OCI-M1 (cell line): ENCODE measurements at regions not wholly inside any gene's neighbourhood (a gene's known extent, or its start where the extent isn't known, plus 50 kb on each side); places are given as distances from the start of the nearest gene placed in this dataset.
"Not testable (repeated sequence)": the region's sequence is repeated elsewhere in the genome, so short reads cannot be mapped to it uniquely, and the experiment has no call there.

Experiments
- DNase-seq: peaks from one replicate; lab custom pipeline; 2025; lab: John Stamatoyannopoulos, UW

- not testable (repeated sequence) for DNase-seq
These were observed 640.3 kb downstream of the EPHA3 start for GRCh38 chr3:89747541-89748278.

DNA sequence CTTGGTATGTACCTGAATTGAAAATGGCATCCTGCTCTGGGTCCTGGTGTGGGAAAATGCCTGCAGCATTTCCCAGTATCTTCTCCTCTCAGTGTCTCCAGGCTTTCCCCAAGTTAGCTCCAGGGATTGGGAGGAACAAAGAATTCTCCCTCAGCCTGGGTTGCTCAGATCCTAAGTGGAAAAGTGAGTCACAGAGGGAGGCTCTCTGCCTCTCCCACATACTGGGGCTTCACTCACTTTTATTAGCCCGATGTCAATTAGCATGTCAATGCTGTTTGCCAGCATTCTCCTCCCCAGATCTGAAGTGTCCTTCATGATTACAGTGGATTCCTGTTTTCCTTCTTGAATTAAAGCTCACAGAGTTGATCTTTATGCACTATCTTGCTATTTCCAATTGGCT, 655.0 kb downstream of the EPHA3 start:
- no peak for DNase-seq

- no peak for DNase-seq
These were observed 676.0 kb downstream of the EPHA3 start for GRCh38 chr3:89783341-89783927.

DNA sequence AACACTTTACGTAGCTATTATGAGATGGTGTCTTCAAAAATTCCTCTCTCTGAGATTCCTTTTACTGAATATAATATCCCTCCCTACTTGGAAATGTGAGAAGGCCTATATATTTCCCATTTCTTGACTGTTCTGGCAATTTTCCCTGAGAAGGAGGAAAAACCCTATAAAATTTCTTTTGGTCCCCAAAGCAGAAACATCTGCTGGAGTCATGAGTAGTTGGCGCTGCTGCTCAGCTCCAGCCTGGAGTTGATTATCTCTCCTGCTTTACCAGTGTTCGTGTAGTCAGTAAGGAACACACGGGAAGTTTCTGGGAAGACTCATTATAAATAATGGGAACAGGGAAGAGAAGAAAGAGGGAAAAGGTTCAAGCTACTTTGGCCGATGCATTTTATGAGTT, 680.1 kb downstream of the EPHA3 start:
- DNase-seq, result no peak

DNA sequence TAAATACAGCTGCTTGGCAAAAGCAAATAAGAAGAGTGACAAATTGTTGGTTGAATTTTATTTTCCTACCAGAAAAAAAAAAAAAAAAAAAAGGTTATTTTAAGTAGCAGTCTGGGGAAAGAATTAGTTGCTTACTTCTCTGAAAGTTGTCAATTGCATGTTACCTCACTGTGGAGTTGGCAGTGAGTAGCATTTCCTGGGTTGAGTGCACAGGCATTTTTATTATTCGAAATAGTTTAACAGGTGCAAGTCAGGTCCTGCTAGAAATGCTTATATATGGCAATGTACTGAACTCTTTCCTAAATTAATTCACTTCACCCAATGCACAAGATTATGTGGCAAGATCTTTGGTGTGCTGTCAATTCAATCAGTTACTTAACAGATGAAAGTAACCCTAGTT, 680.6 kb downstream of the EPHA3 start:
- no peak for DNase-seq

DNA sequence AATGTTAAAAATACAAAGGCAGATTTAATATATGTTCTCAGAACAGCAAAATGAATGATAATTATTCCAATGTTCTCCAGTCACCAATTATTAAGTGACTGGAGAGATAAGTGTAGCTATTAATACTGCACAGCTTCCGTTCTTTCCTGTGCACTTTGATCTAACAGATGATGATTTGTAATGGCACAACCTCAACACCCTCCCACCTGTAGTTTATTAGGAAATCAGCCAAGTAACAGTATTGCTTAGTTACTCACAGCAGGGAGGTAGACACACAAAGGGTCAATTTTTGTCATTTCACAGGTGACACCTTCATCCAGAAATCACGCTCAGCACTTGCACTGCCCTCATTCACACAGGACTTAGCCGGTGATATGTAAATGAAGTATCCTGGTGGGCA, 688.1 kb downstream of the EPHA3 start:
- no peak for DNase-seq

DNA sequence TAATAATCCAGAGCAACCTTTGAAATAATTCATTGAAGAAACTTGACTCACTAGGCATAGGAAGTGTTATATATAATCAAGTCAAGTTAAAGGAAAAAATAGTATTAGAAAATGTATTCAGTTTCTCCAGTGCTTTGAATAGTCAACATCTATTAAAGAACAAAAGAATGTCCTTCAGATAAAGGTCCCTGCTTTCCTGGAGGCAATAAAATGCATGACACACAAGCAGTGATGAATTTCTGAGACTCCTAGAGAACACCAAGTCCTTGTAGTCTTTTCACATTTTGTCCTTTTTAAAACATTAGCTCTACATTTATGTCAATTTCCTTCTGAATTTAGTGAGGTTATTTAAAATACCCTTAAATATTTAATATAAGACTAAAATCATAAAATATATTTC, 695.5 kb downstream of the EPHA3 start:
- DNase-seq, result no peak

DNA sequence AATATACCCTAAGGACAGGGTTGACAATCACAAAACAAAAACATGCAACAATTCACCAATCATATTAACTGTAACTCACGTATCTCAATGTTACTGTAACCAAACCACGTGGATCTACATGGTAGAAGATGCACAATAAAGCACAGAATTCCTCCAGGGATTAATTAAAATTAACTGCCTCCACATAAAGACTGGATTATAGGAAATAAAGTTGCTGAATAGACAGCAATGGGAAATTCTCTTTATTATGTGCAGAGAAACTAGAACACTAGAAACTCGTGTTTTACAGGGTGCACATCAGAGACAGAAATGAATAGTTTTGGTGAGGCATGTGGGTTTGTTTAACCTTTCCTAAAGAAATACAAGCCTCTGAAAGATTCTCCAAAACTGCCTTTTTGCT, 696.3 kb downstream of the EPHA3 start:
- DNase-seq, result no peak

DNA sequence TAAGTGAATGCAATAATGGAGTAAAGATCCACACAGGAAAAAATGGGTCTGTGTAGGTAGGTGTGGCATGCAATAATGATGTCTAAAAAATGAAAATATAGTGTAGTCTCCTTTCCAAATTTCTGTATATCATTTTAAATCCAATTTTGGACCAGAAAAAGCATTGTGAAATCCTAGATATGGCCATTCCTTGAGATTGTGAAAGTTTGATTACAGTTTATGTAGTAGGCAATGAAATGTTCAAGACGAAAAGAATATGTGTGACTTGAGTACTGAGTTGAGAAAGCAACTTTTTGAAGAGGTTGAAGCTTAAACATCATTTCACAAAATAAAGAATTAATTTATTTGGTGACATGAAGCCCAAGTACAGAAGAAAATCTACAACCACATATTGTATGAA, 698.7 kb downstream of the EPHA3 start:
- no peak for DNase-seq

DNA sequence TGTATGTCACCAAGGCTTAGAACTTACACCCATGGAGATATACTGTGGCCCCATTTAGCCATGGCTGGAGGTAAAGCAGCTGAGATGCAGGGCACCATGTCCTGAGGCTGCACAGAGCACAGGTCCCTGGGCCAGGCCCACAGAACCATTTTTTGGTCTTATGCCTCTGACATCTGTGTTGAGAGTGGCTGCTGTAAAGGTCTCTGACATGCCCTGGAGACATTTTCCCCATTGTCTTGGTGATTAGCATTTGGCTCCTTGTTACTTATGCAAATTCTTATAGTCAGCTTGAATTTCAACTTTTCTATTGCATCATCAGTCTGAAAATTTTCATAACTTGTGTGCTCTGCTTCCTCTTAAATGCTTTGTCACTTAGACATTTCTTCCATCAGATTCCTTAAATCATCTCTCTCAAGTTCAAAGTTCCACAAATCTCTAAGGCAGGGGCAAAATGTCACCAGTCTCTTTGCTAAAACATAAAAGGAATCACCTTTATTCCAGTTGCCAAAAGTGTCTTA, 701.3 kb downstream of the EPHA3 start:
- DNase-seq, result peak; percentile 1

- DNase-seq, result no peak
These were observed 706.1 kb downstream of the EPHA3 start for GRCh38 chr3:89813500-89813899.

- no peak for DNase-seq
These were observed 733.6 kb downstream of the EPHA3 start for GRCh38 chr3:89841041-89841440.

DNA sequence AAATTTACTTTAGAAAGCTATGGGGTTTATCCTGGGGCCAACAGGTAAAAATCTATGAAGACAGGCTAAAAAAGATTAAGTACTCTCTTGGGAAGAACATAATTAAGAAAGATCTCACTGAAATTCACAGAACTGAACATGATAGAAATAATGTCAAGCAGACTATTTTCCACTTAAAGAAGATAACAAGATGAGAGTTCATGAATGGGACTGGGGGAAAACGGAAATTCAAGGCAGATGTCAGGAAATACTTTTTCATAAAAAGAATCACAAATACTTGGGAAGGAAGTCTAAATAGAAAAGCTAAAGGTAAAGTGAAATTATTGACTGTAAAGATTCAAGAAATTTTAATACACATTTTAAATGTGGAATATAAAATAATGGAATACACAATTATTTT, 737.6 kb downstream of the EPHA3 start:
- DNase-seq, result no peak

DNA sequence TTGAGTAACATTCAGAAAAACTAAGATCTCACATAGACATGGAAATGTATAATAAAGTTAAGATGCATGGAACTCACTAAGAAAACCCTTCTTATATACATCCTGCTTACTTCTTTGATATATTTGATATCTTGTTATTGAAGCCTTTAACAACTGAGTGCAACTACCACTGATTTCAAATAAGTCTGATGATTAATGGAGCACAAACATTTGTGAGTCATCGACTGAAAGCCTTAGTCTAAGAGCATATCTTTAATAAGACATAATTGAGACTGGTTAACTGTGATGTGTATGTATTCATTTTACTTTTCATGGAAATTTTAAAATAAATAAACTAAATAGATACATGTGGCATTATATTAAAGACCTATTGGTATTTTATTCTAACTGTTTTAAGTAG, 740.5 kb downstream of the EPHA3 start:
- no peak for DNase-seq

DNA sequence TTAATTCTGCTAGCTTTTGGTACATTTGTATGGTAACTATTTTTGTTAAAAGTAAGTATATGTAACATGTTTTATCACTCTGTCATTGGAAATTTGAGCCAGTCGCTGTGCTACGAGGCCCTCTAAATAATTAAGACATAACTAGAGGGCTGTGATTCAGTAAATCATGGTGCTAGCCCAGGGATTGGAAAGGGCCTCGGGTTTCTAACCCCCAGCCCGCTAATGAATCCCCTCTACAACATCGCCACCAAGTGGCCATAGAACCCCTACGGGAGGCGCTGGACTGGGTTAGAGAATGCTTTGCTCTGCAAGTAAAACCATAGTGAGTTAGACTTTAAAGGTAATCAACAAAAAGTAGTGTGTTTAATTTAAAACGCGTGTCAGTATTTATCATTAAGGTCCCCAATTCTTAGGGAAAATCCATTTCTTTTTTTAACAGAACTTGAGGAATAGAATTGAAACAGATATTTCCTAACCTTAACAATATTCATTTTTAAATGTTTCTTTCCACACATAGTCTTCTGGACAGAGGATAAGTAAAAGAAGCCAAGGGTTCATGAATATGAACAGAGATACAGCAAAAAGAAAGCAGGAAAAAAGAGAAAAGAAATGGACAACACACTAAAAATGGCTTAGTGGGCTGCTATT, 744.7 kb downstream of the EPHA3 start:
- DNase-seq, result peak; percentile 66

DNA sequence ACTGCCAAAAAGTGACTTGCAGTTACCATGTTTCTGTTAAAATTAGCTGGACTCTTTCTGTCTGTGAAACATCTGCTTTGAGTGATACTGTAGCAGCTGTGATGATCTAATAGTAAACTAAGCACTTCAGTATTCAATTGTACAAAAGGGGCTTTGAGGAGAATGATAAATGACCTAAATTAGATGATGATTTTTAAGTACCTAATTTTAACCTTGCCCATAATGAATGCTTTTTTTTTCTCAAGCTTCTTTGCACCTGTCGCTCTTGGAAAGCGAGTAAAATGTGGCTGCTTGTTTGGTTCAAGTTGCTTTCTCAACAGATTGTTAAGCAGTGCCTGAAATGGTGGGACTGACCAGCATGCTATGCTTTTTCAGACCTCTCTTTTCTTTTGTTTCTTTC, 752.3 kb downstream of the EPHA3 start:
- no peak for DNase-seq

- no peak for DNase-seq
These were observed 759.9 kb downstream of the EPHA3 start for GRCh38 chr3:89867286-89867685.

GRCh38 chr3:89876116-89876515, 768.7 kb downstream of the EPHA3 start:
- no peak for DNase-seq

- DNase-seq, result no peak
These were observed 769.8 kb downstream of the EPHA3 start for GRCh38 chr3:89877230-89877629.

GRCh38 chr3:89889386-89889785, 782.0 kb downstream of the EPHA3 start:
- no peak for DNase-seq

DNA sequence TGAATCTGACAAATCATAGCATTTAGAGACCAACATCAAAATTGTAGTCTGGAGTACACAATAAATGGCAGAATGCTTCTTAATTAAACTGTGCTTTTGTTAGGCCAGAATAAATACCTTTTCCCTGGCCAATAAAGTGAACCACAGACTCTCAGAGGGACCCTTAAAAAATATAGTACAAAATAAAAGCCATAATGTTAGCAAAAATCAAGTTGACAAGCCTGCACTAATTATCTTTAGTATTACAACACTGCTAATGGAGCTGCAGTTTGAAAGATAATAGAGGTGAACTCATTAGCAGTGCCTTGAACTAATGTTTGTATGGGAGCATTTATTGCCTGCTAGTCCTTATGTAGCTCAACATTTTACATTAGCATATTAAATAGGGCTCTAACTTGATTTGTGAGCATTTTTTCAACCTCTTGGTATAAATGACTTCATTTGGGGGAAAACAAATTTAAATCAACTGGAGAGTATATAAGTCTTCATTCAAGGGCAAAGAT, 801.3 kb downstream of the EPHA3 start:
- no peak for DNase-seq

DNA sequence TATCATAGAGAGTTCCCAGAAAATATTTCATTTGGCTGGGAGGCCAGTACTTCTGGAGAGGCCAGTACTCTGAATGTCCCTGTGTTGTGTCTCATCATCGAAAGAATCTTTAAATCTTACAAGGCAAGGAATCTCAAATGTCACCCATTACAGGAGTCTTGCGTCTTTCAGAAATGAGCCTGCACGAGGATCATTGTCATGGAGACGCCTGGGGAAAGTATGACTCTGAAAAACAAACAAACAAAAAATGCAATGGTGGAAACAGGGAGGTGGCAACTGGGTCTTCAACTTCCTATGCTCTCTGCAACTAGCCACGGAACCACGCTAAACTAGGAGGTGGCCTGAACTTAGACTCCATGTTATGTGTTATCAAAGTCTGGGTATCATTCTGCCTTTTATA, 804.6 kb downstream of the EPHA3 start:
- DNase-seq, result no peak
